ENCODE measurements at regions not wholly inside any gene's neighbourhood (a gene's known extent, or its start where the extent isn't known, plus 50 kb on each side); places are given as distances from the start of the nearest gene placed in this dataset.

DNA sequence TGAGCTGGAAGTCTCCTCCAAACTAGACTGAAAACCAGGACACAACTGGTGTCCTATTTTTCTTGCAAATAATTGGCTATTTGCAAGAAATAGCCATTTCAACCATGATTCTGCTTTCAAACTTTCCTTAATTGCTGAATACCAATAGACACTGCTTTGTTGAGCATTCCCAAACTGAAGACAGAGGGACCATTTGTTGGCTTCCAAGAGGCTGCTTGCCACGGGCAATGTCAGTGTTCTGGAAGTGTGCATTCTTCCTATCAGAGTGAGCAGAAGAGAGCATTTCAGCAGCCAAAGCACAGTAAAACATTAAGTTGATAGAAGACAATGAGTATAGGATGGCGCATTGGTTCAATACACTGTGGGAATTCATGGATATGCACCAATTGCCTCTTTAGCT lies 360.5 kb upstream of the RGPD4 start:
- H3K27ac ChIP-seq: no peak overlapping the region
- H3K4me3 ChIP-seq: no peak overlapping the region
- WGBS, 3 donors: 64 to 75% (median 67%) methylated on average over 2 of the region's 2 CpGs
- H3K9me3 ChIP-seq: no peaks in the 10 kb centered on the region
- H3K4me1 ChIP-seq: no peaks in the 10 kb centered on the region
- ATAC-seq: no peak
- intact Hi-C loops (cut with DNase I): no loop called here
- TF ChIP-seq, protein P1, sequence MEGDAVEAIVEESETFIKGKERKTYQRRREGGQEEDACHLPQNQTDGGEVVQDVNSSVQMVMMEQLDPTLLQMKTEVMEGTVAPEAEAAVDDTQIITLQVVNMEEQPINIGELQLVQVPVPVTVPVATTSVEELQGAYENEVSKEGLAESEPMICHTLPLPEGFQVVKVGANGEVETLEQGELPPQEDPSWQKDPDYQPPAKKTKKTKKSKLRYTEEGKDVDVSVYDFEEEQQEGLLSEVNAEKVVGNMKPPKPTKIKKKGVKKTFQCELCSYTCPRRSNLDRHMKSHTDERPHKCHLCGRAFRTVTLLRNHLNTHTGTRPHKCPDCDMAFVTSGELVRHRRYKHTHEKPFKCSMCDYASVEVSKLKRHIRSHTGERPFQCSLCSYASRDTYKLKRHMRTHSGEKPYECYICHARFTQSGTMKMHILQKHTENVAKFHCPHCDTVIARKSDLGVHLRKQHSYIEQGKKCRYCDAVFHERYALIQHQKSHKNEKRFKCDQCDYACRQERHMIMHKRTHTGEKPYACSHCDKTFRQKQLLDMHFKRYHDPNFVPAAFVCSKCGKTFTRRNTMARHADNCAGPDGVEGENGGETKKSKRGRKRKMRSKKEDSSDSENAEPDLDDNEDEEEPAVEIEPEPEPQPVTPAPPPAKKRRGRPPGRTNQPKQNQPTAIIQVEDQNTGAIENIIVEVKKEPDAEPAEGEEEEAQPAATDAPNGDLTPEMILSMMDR (IDR thresholded peaks at IDR 0.05): no peak
- no peak for DNase-seq
- no peaks in the 10 kb centered on the region for H3K36me3 ChIP-seq (ENCODE audit: insufficient read depth in 1 of 2, low read depth in 1 of 2)
- H3K27me3 ChIP-seq (ENCODE audit: insufficient read depth in 3 of 3, low read length in 2 of 3): no peaks in the 10 kb centered on the region

DNA sequence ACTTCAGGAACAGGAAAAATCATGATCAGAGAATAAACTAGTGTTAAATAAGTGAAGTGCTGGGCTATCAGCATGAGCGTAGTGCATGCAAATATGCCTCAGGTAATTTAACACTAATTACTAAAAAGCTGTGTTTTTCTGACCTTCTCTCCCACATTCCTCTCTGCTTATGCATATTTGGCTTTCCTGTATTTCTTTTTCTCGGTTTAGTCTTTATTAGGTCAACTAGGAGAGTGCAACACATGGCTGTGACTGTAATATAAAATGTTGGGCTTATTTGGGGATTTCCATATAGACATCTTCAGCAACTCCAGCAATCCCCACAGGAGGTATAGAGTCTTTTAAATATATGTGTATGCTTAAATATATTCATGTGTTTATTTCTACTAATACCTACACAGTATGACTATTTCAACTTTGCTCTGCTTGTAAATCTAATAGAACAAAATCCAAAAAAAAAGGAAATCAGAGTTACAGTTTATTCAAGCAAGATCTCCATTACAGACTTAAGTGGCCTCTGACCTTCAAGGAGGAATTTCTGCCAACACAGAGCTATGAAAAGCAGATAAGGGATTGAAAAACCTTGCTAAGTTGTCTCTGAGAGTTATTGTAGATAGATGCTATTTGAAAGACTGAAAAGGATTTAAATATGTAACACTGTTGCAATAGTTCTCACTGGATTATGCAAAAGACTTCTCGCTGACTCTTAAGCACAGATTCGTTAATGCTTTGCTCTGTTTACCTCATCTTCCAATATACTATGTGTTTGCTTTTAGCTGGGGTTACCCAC lies 359.5 kb upstream of the RGPD4 start:
- H3K27ac ChIP-seq: no peak overlapping the region
- intact Hi-C loops (cut with DNase I): no loop called here
- H3K36me3 ChIP-seq (ENCODE audit: insufficient read depth in 1 of 2, low read depth in 1 of 2): no peaks in the 10 kb centered on the region
- no peak overlapping the region for H3K4me3 ChIP-seq
- TF ChIP-seq, protein P1 (IDR thresholded peaks at IDR 0.05): no peak
- no peaks in the 10 kb centered on the region for H3K9me3 ChIP-seq
- DNase-seq: no peak
- WGBS, 3 donors: 59 to 66% (median 64%) methylated on average over 4 of the region's 4 CpGs
- H3K27me3 ChIP-seq (ENCODE audit: insufficient read depth in 3 of 3, low read length in 2 of 3): no peaks in the 10 kb centered on the region
- H3K4me1 ChIP-seq: no peaks in the 10 kb centered on the region
- no peak for ATAC-seq

- intact Hi-C loops (cut with DNase I): no loop called here
- no peak for DNase-seq
- no peak overlapping the region for H3K4me3 ChIP-seq
- H3K36me3 ChIP-seq (ENCODE audit: insufficient read depth in 1 of 2, low read depth in 1 of 2): no peaks in the 10 kb centered on the region
- no peak overlapping the region for H3K27ac ChIP-seq
- no peaks in the 10 kb centered on the region for H3K27me3 ChIP-seq (ENCODE audit: insufficient read depth in 3 of 3, low read length in 2 of 3)
- TF ChIP-seq, protein P1 (IDR thresholded peaks at IDR 0.05): no peak
- H3K4me1 ChIP-seq: no peaks in the 10 kb centered on the region
- ATAC-seq: no peak
- 93 to 95% (median 93%) methylated on average over 34 of the region's 34 CpGs for WGBS, 3 donors
- H3K9me3 ChIP-seq: peaks cover 3% of the 10 kb centered on the region
Observed at GRCh38 chr2:107469437-107469995, 357.2 kb upstream of the RGPD4 start.

DNA sequence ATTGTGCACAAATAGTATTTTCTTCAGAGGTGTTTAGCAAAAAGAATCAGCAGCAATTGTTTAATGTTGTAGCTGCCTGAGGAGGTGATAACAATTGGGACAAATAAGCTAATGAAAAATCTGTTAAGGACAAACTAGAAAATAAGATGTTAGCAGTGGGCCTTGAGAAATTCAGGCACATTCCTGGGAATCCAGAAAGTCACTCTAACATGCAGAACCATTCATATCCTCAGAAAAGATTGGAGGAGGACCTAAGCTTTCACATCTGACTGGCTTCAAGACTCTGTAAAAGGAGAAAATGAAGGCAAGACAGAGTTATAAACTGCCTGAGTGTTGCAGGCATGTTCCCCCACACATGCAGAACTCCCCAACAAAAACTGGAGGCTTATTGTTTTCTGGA lies 353.5 kb upstream of the RGPD4 start:
- ATAC-seq (no peak), DNase-seq (no peak)
- H3K9me3 ChIP-seq: peaks cover 18% of the 10 kb centered on the region
- TF ChIP-seq, protein P1 (IDR thresholded peaks at IDR 0.05): no peak
- no peaks in the 10 kb centered on the region for H3K27me3 ChIP-seq (ENCODE audit: insufficient read depth in 3 of 3, low read length in 2 of 3)
- no peaks in the 10 kb centered on the region for H3K36me3 ChIP-seq (ENCODE audit: insufficient read depth in 1 of 2, low read depth in 1 of 2)
- no peaks in the 10 kb centered on the region for H3K4me1 ChIP-seq
- H3K4me3 ChIP-seq: no peak overlapping the region
- no peak overlapping the region for H3K27ac ChIP-seq
- intact Hi-C loops (cut with DNase I): no loop called here

Data from psoas muscle (tissue), 7 donors.